ENCODE measurements at regions not wholly inside any gene's neighbourhood (a gene's known extent, or its start where the extent isn't known, plus 50 kb on each side); places are given as distances from the start of the nearest gene placed in this dataset.
"Not testable (repeated sequence)": the region's sequence is repeated elsewhere in the genome, so short reads cannot be mapped to it uniquely, and the experiment has no call there.

DNA sequence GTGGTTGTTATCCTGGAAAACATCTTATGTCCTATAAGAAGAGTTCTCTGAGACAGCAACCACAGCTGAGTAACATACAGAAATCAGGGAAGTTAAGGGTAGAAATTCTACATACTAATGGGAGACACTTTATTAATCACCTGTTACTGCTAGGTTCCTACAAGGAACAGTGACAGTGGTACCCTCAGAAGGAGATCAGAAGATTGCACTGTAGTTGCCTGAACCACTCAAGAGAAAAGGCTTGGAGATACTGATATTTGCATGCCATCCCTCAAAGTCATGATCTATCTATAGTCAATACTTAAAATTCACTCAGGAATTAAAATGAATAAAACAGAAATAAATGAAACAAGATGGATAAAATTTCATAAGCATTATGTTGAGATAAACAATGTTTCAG is 136.0 kb downstream of the LMLN start:
- no peak for DNase-seq (ENCODE audit: low spot score)

DNA sequence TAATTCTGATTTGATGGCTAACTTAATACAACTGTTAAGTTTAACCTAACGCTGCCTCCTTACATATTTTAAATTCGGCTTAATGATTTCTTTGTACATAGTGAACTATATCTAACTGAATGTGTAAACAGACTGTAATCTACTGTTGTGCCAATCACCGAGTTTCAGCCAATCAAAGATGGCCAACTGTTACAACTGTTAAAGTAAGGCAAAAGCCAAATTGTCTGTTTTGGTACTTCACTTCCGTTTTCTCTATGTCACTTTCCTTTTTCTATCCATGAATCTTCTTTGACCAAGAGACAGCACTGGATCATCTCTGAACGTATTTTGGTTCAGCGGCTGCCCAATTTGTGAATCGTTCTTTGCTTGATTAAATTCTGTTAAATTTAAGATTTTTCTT is 137.0 kb downstream of the LMLN start:
- DNase-seq (ENCODE audit: low spot score) = no peak

DNA sequence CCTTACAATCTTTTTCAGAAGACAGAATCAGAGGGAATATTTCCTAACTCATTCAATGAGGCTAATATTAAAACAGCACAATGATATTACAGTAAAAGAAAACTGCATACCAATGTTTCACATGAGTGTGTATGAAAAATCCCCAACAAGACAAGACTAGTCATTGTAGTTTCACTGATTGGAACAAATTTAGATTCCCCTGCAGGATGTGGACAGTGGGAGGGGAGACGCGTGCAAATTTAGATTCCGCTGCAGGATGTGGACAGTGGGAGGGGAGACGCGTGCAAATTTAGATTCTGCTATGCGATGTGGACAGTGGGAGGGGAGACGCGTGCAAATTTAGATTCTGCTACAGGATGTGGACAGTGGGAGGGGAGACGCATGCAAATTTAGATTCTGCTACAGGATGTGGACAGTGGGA is 138.7 kb downstream of the LMLN start:
- DNase-seq (ENCODE audit: low spot score) = not testable (repeated sequence)

DNA sequence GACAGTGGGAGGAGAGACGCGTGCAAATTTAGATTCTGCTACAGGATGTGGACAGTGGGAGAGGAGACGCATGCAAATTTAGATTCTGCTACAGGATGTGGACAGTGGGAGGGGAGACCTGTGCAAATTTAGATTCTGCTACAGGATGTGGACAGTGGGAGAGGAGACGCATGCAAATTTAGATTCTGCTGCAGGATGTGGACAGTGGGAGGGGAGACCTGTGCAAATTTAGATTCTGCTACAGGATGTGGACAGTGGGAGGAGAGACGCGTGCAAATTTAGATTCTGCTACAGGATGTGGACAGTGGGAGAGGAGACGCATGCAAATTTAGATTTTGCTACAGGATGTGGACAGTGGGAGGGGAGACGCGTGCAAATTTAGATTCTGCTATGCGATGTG is 143.1 kb downstream of the LMLN start:
- not testable (repeated sequence) for DNase-seq (ENCODE audit: low spot score)

DNA sequence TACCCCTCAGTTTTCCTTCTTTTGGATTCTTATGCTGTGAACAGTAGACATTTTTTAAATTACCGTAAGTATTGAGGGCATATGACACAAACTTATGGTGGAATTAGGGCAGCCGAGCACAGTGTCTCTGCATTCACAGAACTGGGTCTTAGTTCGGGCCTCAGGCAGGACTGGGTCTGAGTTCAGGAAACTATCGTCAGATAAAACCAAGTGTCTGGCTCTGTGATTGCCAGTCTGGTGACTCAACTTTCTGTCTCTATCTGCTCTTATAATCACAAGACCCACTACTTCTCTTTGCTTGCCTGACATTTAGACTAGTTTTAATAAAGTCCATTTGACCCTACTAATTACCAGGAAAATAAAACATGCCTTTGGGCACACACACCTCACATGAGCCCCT is 146.2 kb downstream of the LMLN start:
- DNase-seq (ENCODE audit: low spot score) = no peak

DNA sequence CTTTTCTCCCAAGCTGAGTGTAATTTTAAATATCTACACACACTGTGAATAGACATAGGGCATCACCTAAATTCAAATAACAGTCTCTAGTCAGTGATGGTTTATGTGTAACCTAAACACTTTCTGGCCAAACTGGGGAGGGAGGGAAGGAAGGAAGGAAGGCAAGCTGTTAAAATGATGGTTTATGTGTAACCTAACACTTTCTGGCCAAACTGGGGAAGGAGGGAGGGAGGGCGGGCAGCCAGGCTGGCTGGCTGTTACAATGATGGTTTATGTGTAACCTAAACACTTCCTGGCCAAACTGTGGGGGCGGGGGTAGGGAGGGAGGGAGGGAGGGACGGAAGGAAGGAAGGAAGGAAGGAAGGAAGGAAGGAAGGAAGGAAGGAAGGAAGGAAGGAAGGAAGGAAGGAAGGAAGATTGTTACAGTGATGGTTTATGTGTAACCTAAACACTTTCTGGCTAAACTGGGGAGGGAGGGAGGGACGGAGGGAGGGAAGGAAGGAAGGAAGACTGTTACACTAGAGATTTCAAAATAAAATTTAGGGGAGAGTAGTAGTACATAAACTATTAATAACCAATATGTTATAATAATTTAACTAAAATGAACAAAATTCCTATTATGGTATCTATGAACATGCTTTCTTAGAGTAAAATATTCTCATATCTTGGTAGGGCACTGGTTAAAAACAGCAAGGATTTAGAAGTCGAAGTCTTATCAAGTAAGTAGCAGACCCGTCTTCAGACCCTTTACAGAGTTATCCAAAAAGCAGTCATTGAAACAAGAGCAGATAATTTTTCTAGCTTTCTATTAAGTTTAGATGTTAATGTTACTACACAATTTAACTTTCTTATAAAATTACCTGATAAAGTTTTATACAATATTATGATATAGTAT is 148.1 kb downstream of the LMLN start:
- no peak for DNase-seq (ENCODE audit: low spot score)

DNA sequence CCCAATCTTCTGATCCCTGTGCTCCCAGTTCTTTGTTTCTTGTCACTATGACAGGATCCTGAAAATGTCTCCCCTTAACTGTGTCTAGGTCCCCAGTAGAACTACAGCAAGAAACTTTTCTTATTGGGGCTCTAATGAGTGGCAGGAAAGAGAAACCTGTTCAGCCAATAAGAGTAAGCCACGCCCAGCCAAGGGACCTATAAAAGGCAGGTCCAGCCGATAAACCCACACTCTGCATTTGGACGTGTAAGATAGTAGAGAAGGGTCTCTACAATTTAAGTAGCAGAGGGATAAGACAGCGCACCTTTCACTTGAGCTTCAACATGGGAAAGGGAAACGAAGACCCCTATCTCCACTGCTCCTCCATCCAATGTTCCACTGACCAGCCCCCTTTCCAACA is 149.9 kb downstream of the LMLN start:
- DNase-seq (ENCODE audit: low spot score) = no peak

DNA sequence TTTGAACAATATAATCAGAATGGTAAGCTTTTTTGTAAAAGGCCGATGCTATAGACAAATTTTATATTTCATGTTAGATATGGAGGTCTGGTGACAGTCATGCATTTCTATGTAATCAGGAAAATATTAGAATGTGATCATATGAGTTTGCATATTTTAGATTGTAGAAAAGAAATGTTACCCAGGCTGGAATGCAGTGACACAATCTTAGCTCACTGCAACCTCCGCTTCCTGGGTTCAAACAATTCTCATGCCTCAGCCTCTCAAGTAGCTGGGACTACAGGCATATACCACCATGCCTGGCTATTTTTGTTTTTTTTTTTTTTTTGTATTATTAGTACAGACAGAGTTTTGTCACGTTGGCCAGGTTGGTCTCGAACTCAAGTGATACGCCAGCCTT is 152.0 kb downstream of the LMLN start:
- no peak for DNase-seq (ENCODE audit: low spot score)

DNA sequence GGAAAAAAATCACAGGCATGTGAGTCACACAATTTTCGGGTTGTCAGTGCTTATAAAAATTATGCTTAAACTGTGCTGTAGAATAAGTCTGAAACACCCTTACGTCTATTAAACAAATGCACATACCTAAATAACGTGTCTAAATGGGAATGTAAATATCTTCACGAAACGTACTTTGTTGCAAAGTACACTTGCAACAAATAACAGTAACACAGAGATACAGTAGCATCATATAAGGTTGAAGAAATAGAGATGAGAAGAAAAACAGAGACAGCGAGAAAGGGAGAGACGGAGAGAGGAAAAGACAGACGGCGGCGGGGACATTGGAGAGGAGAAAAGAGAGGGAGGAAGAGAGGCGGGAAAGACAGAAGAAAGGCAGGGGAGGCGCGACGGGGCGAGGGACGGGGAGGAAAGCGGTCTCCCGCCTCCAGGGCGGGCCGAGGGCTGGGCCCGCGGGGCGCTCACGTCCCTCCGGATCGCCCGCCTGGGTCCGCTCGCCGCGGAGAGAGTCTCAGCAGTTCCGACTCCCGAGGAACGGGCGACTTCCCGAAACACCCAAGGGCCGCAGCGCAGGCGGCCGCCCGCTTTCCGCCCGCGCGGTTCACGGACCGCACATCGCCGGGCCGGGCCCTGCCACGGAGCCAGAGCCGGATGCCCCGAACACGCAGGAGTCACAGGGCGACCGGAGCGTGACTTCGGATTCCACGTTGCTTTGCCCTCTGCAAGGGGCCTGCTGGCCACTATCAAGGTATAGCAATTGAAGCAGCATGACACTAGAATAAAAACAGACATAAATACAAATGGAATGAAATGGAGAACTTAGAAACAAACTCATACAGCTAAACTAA is 153.4 kb downstream of the LMLN start:
- peak; percentile 12 for DNase-seq (ENCODE audit: low spot score)

DNA sequence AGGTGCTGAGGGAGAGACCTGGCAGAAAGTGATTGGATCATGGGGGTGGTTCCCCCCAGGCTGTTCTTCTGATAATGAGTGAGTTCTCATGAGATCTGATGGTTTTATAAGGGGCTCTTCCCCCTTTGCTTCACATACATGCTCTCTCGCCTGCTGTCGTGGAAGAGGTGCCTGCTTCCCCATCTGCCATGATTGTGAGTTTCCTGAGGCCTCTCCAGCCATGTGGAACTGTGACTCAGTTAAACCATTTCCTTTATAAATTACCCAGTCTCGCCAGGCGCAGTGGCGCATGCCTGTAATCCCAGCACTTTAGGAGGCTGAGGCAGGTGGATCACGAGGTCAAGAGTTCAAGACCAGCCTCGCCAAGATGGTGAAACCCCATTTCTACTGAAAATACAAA is 154.5 kb downstream of the LMLN start:
- DNase-seq (ENCODE audit: low spot score) = not testable (repeated sequence)

DNA sequence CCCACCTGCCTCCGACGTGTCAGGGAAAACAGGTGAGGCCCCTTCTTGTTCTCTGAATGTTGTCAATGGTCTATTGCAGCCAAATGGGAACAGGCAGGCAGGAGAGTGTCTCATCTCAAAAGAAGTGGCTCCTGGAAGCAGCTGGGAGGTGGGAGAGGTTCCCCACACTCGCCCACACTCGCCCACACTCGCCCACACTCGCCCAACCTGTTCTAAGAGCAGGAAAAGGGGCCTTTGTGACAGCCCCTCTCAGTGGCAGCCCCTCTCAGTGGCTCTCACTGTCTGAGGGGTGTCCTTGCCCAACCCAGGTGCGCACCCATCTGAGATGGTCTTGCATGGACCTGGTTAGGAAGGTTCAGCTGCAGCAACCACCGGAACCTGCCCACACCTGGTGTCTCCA is 162.2 kb downstream of the LMLN start:
- not testable (repeated sequence) for DNase-seq (ENCODE audit: low spot score)

DNA sequence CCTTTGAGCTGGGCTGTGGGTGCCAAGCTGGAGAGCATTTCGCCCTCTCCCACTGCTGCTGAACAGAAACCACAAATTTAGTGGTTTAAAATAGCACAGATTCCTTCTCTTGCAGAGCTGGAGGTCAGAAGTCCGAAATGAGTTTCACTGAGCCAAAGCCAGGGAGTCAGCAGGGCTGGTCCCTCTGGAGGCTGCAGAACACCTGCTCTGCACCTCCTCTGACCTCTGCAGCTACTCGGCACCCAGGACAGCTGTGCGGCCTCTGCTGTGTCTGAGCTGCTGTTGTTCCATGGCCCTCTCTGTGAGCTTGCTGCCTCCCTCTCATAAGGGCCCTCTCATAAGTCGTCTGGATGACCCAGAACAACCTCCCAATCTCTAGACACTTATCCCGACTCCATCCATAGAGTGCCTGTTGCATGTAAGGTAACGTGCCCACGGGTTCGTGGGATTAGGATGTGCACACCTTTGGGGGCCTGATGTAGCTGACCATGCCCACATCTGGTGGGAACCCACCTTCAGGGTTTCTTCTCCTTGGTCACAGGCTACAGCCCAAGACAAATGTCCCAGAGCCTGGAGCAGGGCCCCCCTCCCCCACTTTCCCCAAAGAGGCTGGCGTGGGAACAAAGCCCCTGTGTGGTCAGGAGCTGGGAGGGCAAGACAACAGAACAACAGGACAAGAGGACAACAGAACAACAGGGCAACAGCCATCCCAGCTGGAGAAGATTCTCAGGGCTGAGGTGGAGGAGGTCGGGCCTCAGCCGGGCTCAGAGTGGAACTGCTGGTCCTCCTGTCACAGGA is 177.2 kb downstream of the LMLN start:
- not testable (repeated sequence) for DNase-seq (ENCODE audit: low spot score)

DNA sequence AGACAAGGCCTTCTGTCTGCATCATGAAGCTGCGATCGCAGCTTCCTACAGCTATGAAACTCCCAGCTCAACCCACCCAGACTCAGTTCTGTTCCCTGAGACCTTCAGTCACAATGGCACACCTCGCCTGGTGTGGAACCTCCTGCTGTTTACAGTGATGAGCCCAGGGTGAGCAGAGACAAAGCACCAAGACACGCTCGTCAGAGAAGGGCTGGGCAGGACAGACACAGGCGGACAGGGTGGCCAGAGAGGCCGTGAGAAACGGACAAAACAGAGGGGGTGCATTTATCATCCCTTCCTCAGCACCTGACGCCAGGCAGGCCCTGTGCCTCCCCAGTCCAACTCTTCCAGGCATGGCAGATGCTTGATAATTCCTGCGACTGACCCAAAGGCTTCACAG is 178.2 kb downstream of the LMLN start:
- DNase-seq (ENCODE audit: low spot score) = not testable (repeated sequence)

DNA sequence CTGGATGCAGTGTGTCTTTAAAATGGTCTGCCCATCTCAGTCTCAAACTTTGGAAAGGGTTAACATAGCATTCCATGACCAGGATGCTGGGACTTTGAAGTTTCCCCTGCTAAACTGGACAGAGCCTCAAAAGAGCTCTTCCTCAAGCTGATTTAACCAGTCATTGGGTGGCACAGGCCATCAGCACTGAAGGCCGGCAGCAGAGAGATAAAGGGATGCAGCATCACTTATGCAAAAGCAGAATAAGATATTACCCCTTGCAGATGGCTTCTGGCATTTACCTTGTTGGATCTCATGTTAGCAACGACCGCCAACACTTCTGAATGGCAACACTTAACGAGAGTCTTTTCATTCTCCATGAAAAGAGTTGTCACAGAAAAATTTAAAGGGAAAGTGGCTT is 179.0 kb downstream of the LMLN start:
- not testable (repeated sequence) for DNase-seq (ENCODE audit: low spot score)

DNA sequence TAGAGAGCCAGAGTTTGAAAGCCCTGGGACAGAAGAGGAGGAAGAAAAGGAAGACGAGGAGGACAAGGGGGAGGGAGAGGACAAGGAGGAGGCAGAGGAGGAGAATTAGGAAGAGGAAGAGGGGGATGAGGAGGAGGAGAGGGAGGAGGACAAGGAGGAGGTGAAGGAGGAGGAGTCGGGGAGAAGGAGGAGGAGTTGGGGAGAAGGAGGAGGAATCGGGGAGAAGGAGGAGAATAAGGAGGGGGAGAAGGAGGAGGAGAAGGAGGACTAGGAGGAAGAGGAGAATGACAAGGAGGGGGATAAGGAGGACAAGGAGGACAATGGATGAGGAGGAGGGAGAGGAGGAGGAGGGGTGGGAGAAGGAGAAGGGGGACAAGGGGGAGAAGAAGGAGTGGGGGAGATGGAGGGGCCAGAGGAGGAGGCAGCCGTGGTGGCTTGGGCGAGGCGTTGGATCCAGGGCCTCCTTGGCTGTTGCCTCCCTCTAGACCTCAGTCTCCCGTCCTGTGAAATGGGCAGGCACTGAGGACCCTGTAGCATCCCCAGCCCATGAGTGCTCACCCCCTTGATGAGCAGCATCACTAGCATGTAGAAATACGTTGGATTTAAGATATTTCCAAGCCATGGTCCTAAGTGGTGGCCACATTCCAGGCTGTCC is 179.6 kb downstream of the LMLN start:
- DNase-seq (ENCODE audit: low spot score) = not testable (repeated sequence)

DNA sequence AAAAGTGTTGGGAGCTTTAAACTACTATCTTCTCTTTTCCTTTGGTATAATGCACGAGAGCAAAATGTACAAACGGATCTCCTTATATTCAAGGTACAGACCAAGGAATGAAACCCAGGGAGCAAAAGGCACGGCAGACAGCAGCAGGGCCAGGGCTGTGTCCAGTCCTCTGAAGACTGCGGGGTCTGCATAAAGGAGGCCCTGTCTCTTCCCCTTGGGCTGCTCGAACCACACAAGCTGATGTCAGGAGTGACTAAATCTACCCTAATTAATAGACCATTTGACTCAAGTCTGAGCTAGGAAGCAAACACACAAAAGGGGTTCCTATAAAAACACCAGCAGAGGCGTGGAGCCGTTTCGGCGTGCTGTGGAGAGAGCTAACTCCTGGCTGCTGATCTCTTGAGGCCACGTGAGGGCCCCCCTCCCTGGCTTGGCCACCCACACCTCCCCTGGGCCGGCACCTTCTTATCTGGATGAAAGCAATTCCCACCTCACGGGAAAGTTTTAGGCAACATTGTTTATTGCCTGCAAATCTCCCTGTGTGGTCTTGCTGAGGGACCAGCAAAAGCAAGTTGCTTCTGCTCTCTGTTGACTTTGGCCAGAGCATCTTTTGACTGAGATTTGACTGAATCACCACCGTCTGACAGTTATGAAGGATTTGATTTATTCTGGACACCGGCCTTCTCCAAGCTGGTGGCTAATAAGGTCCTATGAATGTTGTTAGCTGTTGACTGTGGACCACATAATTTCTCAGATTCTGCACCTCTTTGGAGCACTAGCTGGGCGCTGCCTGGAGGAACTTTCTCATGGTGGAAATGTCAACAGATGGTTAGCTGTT is 183.5 kb downstream of the LMLN start:
- not testable (repeated sequence) for DNase-seq (ENCODE audit: low spot score)

DNA sequence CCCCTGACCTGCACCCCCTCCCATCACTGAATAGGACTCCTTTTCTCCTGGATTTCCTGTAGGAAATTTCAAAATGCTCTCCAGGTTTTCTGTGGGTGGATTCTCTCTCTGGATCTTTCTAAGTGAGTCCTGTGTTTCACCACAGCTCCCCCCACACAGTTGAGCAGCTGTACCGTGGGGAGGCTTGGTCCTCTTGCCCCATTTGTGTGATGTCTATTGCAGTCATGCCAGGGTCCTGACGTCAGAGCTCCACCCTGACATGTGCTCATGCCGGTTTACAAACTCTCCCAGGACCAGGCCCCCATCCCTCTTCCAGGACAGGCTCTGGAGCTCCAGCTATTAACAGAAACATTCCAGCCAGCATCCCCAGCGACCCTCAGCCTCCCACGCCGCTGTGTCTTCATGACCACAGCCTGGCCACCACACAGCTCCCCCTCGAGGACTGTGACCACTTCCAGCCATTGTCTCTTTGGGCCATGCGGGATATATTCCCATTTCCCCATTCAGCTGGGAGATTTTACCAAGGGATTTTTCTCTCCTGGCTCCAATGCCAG is 185.3 kb downstream of the LMLN start:
- not testable (repeated sequence) for DNase-seq (ENCODE audit: low spot score)

DNA sequence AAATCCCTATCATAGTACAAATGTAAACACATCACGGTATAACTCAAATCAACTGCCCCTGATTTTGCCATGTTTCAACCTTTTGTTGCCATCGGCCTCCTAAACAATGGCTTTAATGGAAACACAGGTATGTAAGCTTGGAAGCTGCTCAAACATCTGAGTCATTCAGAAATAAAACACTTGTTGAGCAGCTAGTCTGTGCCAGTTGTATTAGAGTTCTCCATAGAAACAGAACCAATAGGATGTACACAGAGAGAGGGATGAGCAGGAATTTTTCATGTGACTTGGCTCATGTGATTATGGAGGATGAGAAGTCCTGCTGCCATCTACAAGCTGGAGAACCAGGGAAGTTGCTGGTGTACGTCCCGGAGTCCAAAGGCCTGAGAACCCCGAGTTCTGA is 186.1 kb downstream of the LMLN start:
- not testable (repeated sequence) for DNase-seq (ENCODE audit: low spot score)

DNA sequence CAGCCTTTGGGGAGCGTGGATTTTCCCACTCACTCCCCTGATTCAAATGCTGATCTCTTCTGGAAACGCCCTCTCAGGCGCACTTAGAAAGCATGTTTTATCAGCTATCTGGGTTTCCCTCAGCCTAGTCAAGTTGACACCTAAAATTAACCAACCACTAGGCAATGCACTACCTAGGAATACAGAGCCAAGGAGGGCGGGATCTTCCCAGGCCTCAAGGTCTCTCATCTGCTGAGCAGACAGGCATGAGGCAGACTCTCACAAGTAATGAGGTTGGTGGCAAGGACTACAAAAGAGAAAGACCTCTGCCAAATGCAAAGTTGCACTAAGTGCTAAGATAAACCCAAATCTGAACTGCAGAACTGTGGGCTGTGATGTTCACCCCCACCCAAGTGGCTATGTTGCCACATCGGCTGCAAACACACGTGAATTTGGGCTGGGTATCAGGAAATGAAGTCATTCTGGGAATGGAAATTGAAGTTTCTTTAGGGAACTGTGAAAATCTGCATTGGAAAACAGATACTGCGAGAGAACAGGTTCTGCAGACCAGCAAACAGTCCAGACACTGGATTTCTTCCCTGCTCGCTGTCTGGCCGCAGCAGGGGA is 186.6 kb downstream of the LMLN start:
- DNase-seq (ENCODE audit: low spot score) = not testable (repeated sequence)

DNA sequence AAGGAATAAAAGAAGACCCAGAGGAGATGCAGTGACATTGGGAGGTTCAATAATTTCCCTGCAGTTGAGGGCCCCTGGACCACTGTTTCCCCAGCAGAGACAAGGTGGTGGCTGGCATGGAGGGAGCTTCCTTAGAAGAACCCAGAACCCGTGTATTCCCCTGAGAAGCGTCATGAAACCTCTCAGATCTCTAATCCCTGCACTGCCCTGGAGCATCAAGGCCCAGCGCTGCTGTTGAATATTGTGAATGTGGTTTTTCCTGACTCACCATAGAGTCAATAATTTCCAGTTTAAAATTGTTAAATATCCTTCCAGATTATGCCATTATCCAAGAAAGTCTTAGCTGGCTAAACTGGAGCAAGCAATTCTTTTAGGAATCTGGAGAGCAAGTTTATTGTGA is 187.2 kb downstream of the LMLN start:
- DNase-seq (ENCODE audit: low spot score) = not testable (repeated sequence)
